Mononuclear cell (primary cell): ENCODE measurements at regions not wholly inside any gene's neighbourhood (a gene's known extent, or its start where the extent isn't known, plus 50 kb on each side); places are given as distances from the start of the nearest gene placed in this dataset.
"Not testable (repeated sequence)": the region's sequence is repeated elsewhere in the genome, so short reads cannot be mapped to it uniquely, and the experiment has no call there.

ENCODE experiments used
- H3K27me3 ChIP-seq: 2 replicates; pipeline ENCODE4 v1.6.0; 2011; ENCODE audit warnings: low read length, control low read depth; ENCODE audit not compliant: insufficient read depth
- H3K4me1 ChIP-seq: 2 replicates; pipeline ENCODE4 v1.5.1; 2011; ENCODE audit warnings: mild to moderate bottlenecking, low read length, control low read depth; ENCODE audit not compliant: insufficient read depth
- H3K4me3 ChIP-seq: 2 replicates; pipeline ENCODE4 v1.5.1; 2011; ENCODE audit warnings: mild to moderate bottlenecking, low read length, moderate library complexity
- H3K9me3 ChIP-seq: 2 replicates; pipeline ENCODE4 v1.5.1; 2011; ENCODE audit warnings: low read depth, mild to moderate bottlenecking, control low read depth, low read length

- H3K4me3 ChIP-seq = no peak overlapping the region
- H3K9me3 ChIP-seq = no peaks in the 10 kb centered on the region
- H3K27me3 ChIP-seq = no peaks in the 10 kb centered on the region
- no peaks in the 10 kb centered on the region for H3K4me1 ChIP-seq
Measured at GRCh38 chr6:56814308-56814707, 140.6 kb upstream of the BEND6 start.

- not testable (repeated sequence) for H3K4me1 ChIP-seq, H3K4me3 ChIP-seq, H3K27me3 ChIP-seq, H3K9me3 ChIP-seq
Measured at GRCh38 chr6:56812851-56813250, 142.1 kb upstream of the BEND6 start.

GRCh38 chr6:56808871-56809359, 146.0 kb upstream of the BEND6 start:
- Histone ChIP-seq H3K4me3 (no peak overlapping the region), H3K4me1 (no peaks in the 10 kb centered on the region), H3K9me3 (no peaks in the 10 kb centered on the region), H3K27me3 (no peaks in the 10 kb centered on the region)

- Histone ChIP-seq H3K9me3 (no peaks in the 10 kb centered on the region), H3K4me1 (no peaks in the 10 kb centered on the region), H3K4me3 (no peak overlapping the region), H3K27me3 (no peaks in the 10 kb centered on the region)
Measured at GRCh38 chr6:56807989-56808337, 146.9 kb upstream of the BEND6 start.

GRCh38 chr6:56807326-56807988, 147.4 kb upstream of the BEND6 start:
- no peaks in the 10 kb centered on the region for H3K4me1 ChIP-seq
- no peak overlapping the region for H3K4me3 ChIP-seq
- H3K27me3 ChIP-seq = no peaks in the 10 kb centered on the region
- no peaks in the 10 kb centered on the region for H3K9me3 ChIP-seq

GRCh38 chr6:56806368-56806767, 148.5 kb upstream of the BEND6 start:
- no peaks in the 10 kb centered on the region for H3K27me3 ChIP-seq
- no peak overlapping the region for H3K4me3 ChIP-seq
- no peaks in the 10 kb centered on the region for H3K4me1 ChIP-seq
- no peaks in the 10 kb centered on the region for H3K9me3 ChIP-seq

- Histone ChIP-seq H3K4me3 (no peak overlapping the region), H3K27me3 (no peaks in the 10 kb centered on the region), H3K4me1 (no peaks in the 10 kb centered on the region), H3K9me3 (no peaks in the 10 kb centered on the region)
Measured at GRCh38 chr6:56804996-56805395, 149.9 kb upstream of the BEND6 start.

- no peak overlapping the region for H3K4me3 ChIP-seq
- no peaks in the 10 kb centered on the region for H3K27me3 ChIP-seq
- H3K4me1 ChIP-seq = no peaks in the 10 kb centered on the region
- H3K9me3 ChIP-seq = no peaks in the 10 kb centered on the region
Measured at GRCh38 chr6:56803594-56803993, 151.3 kb upstream of the BEND6 start.

- no peaks in the 10 kb centered on the region for H3K4me1 ChIP-seq
- no peaks in the 10 kb centered on the region for H3K9me3 ChIP-seq
Measured at GRCh38 chr6:56802584-56802983, 152.3 kb upstream of the BEND6 start.

GRCh38 chr6:56799989-56800388, 154.9 kb upstream of the BEND6 start:
- Histone ChIP-seq H3K27me3 (no peaks in the 10 kb centered on the region), H3K9me3 (no peaks in the 10 kb centered on the region), H3K4me1 (no peaks in the 10 kb centered on the region), H3K4me3 (no peak overlapping the region)

More at GRCh38 chr6:56802584-56802983, 152.3 kb upstream of the BEND6 start:
- Histone ChIP-seq H3K27me3 (no peaks in the 10 kb centered on the region), H3K4me3 (no peak overlapping the region)

GRCh38 chr6:56798163-56798562, 155.5 kb upstream of the DST start:
- Histone ChIP-seq H3K9me3 (no peaks in the 10 kb centered on the region), H3K4me3 (no peak overlapping the region), H3K4me1 (no peaks in the 10 kb centered on the region), H3K27me3 (no peaks in the 10 kb centered on the region)

GRCh38 chr6:56796196-56796532, 153.5 kb upstream of the DST start:
- Histone ChIP-seq H3K27me3 (no peaks in the 10 kb centered on the region), H3K9me3 (no peaks in the 10 kb centered on the region), H3K4me3 (no peak overlapping the region), H3K4me1 (no peaks in the 10 kb centered on the region)

GRCh38 chr6:56795466-56796195, 152.9 kb upstream of the DST start:
- H3K27me3 ChIP-seq = no peaks in the 10 kb centered on the region
- H3K9me3 ChIP-seq = no peaks in the 10 kb centered on the region
- no peak overlapping the region for H3K4me3 ChIP-seq
- no peaks in the 10 kb centered on the region for H3K4me1 ChIP-seq

- Histone ChIP-seq H3K4me1 (no peaks in the 10 kb centered on the region), H3K4me3 (no peak overlapping the region), H3K27me3 (no peaks in the 10 kb centered on the region), H3K9me3 (no peaks in the 10 kb centered on the region)
Measured at GRCh38 chr6:56794421-56794820, 151.7 kb upstream of the DST start.

- no peaks in the 10 kb centered on the region for H3K9me3 ChIP-seq
- H3K27me3 ChIP-seq = no peaks in the 10 kb centered on the region
- H3K4me3 ChIP-seq = no peak overlapping the region
- H3K4me1 ChIP-seq = no peaks in the 10 kb centered on the region
Measured at GRCh38 chr6:56793938-56794337, 151.2 kb upstream of the DST start.

GRCh38 chr6:56790414-56790813, 147.7 kb upstream of the DST start:
- Histone ChIP-seq H3K4me3 (no peak overlapping the region), H3K4me1 (no peaks in the 10 kb centered on the region), H3K27me3 (no peaks in the 10 kb centered on the region), H3K9me3 (no peaks in the 10 kb centered on the region)
